Stimulated activated CD4-positive, alpha-beta T cell treated with anti-CD3 and anti-CD28 coated beads, Interleukin-15, amount 100 ng/mL, for 24 hours (primary cell): ENCODE measurements at regions not wholly inside any gene's neighbourhood (a gene's known extent, or its start where the extent isn't known, plus 50 kb on each side); places are given as distances from the start of the nearest gene placed in this dataset.
"Not testable (repeated sequence)": the region's sequence is repeated elsewhere in the genome, so short reads cannot be mapped to it uniquely, and the experiment has no call there.

ENCODE experiments used
- DNase-seq: peaks from one replicate; pipeline ENCODE4 v3.0.0-alpha.2; 2020

- no peak for DNase-seq
Measured at GRCh38 chr2:194907569-194907968, 749.5 kb upstream of the SLC39A10 start.

- no peak for DNase-seq
Measured at GRCh38 chr2:194896871-194897270, 760.2 kb upstream of the SLC39A10 start.

- DNase-seq: no peak
Measured at GRCh38 chr2:194883711-194884110, 773.3 kb upstream of the SLC39A10 start.

GRCh38 chr2:194870974-194871535, 786.0 kb upstream of the SLC39A10 start:
- DNase-seq: no peak

- DNase-seq: no peak
Measured at GRCh38 chr2:194867328-194867727, 789.7 kb upstream of the SLC39A10 start.

- no peak for DNase-seq
Measured at GRCh38 chr2:194854941-194855340, 802.1 kb upstream of the SLC39A10 start.

- DNase-seq: no peak
Measured at GRCh38 chr2:194842871-194843270, 814.2 kb upstream of the SLC39A10 start.

GRCh38 chr2:194834371-194834770, 822.7 kb upstream of the SLC39A10 start:
- not testable (repeated sequence) for DNase-seq

GRCh38 chr2:194826241-194826640, 830.8 kb upstream of the SLC39A10 start:
- DNase-seq: no peak

GRCh38 chr2:194824450-194824849, 832.6 kb upstream of the SLC39A10 start:
- DNase-seq: no peak

GRCh38 chr2:194822657-194823056, 834.4 kb upstream of the SLC39A10 start:
- DNase-seq: no peak

GRCh38 chr2:194822097-194822496, 834.9 kb upstream of the SLC39A10 start:
- DNase-seq: no peak

GRCh38 chr2:194819367-194819766, 837.7 kb upstream of the SLC39A10 start:
- DNase-seq: no peak

GRCh38 chr2:194815475-194815874, 841.6 kb upstream of the SLC39A10 start:
- DNase-seq: no peak

- DNase-seq: no peak
Measured at GRCh38 chr2:194802589-194802988, 854.4 kb upstream of the SLC39A10 start.

GRCh38 chr2:194787071-194787470, 870.0 kb upstream of the SLC39A10 start:
- DNase-seq: not testable (repeated sequence)

- DNase-seq: not testable (repeated sequence)
Measured at GRCh38 chr2:194771394-194771793, 885.6 kb upstream of the SLC39A10 start.

GRCh38 chr2:194769030-194769429, 888.0 kb upstream of the SLC39A10 start:
- DNase-seq: no peak

GRCh38 chr2:194765723-194766122, 891.3 kb upstream of the SLC39A10 start:
- DNase-seq: no peak

- no peak for DNase-seq
Measured at GRCh38 chr2:194750926-194751325, 906.1 kb upstream of the SLC39A10 start.

- no peak for DNase-seq
Measured at GRCh38 chr2:194745557-194746146, 911.4 kb upstream of the SLC39A10 start.

- no peak for DNase-seq
Measured at GRCh38 chr2:194742706-194743105, 914.3 kb upstream of the SLC39A10 start.

GRCh38 chr2:194739217-194739616, 917.8 kb upstream of the SLC39A10 start:
- DNase-seq: no peak

GRCh38 chr2:194735837-194736542, 921.0 kb upstream of the SLC39A10 start:
- no peak for DNase-seq
